ENCODE measurements at regions not wholly inside any gene's neighbourhood (a gene's known extent, or its start where the extent isn't known, plus 50 kb on each side); places are given as distances from the start of the nearest gene placed in this dataset.
A peak's percentile ranks its signal among the peaks of the same experiment; 100 is the strongest.

- WGBS (ENCODE audit: insufficient coverage) = 76% methylated on average over 6 of the region's 6 CpGs
- Mint-ChIP-seq H3K4me1 (no peaks in the 10 kb centered on the region), H3K27ac (no peak overlapping the region), H3K36me3 (no peaks in the 10 kb centered on the region), H3K9me3 (peaks cover 0 to 4% (median 2%) of the 10 kb centered on the region in 7 donors), H3K4me3 (peak overlapping the region in 1 of 2 donors; percentile 19), H3K27me3 (ENCODE audit: low read depth in 3 of 3) (peaks cover 8 to 28% (median 15%) of the 10 kb centered on the region in 3 donors)
- DNase-seq = no peak
- Histone ChIP-seq H3K9me3 (replicated peaks in 1 of 2; ENCODE audit: control insufficient read depth in 1 of 2, insufficient read depth in 1 of 2, low read length in 2 of 2) (no peaks in the 10 kb centered on the region), H3K4me1 (ENCODE audit: control insufficient read depth in 1 of 2, insufficient read depth in 2 of 2, low read length in 2 of 2) (no peaks in the 10 kb centered on the region), H2AFZ (ENCODE audit: insufficient read depth, low read depth, low read length, poor library complexity, severe bottlenecking) (no peak overlapping the region), H3K4me3 (replicated peaks in 1 of 3; ENCODE audit: low read depth in 2 of 3, low read length in 3 of 3) (no peak overlapping the region), H3K27ac (ENCODE audit: low read depth in 1 of 2, low read length in 2 of 2) (no peak overlapping the region), H3K4me2 (replicated peaks; ENCODE audit: extremely low read depth, low read length, poor library complexity, severe bottlenecking) (no peak overlapping the region), H3K9ac (ENCODE audit: insufficient read depth, low read length, poor library complexity, severe bottlenecking) (no peak overlapping the region), H4K20me1 (ENCODE audit: insufficient read depth, low read length) (no peaks in the 10 kb centered on the region), H3K36me3 (replicated peaks in 1 of 2; ENCODE audit: control insufficient read depth in 1 of 2, insufficient read depth in 2 of 2, low read length in 2 of 2) (no peaks in the 10 kb centered on the region), H3K27me3 (ENCODE audit: control insufficient read depth in 2 of 2, insufficient read depth in 2 of 2, low read length in 2 of 2) (peaks cover 0 to 16% of the 10 kb centered on the region in 2 donors), H3K79me2 (ENCODE audit: insufficient read depth, low read length) (no peaks in the 10 kb centered on the region)
- intact Hi-C loops (cut with micrococcal nuclease) = no loop called here
- TF ChIP-seq CTCF (IDR thresholded peaks at IDR 0.05) = no peak
Observed at GRCh38 chr9:126033318-126033717, 286.1 kb downstream of the PBX3 start.

GRCh38 chr9:126033956-126034355, 286.8 kb downstream of the PBX3 start:
- Mint-ChIP-seq H3K4me1 (no peaks in the 10 kb centered on the region), H3K36me3 (no peaks in the 10 kb centered on the region), H3K9me3 (no peaks in the 10 kb centered on the region), H3K27me3 (ENCODE audit: low read depth in 3 of 3) (peaks cover 8 to 28% (median 15%) of the 10 kb centered on the region in 3 donors), H3K27ac (no peak overlapping the region), H3K4me3 (no peak overlapping the region)
- no peaks in the 10 kb centered on the region for H3K36me3 ChIP-seq (replicated peaks in 1 of 2; ENCODE audit: control insufficient read depth in 1 of 2, insufficient read depth in 2 of 2, low read length in 2 of 2)
- H3K79me2 ChIP-seq (ENCODE audit: insufficient read depth, low read length) = no peaks in the 10 kb centered on the region
- H3K4me2 ChIP-seq (replicated peaks; ENCODE audit: extremely low read depth, low read length, poor library complexity, severe bottlenecking) = no peak overlapping the region
- peaks cover 0 to 16% of the 10 kb centered on the region in 2 donors for H3K27me3 ChIP-seq (ENCODE audit: control insufficient read depth in 2 of 2, insufficient read depth in 2 of 2, low read length in 2 of 2)
- no peak for TF ChIP-seq CTCF (IDR thresholded peaks at IDR 0.05)
- WGBS (ENCODE audit: insufficient coverage) = 100% methylated on average over 1 of the region's 4 CpGs
- no peaks in the 10 kb centered on the region for H3K4me1 ChIP-seq (ENCODE audit: control insufficient read depth in 1 of 2, insufficient read depth in 2 of 2, low read length in 2 of 2)
- H3K27ac ChIP-seq (ENCODE audit: low read depth in 1 of 2, low read length in 2 of 2) = no peak overlapping the region
- no peaks in the 10 kb centered on the region for H3K9me3 ChIP-seq (replicated peaks in 1 of 2; ENCODE audit: control insufficient read depth in 1 of 2, insufficient read depth in 1 of 2, low read length in 2 of 2)
- no peak overlapping the region for H3K9ac ChIP-seq (ENCODE audit: insufficient read depth, low read length, poor library complexity, severe bottlenecking)
- intact Hi-C loops (cut with micrococcal nuclease) = no loop called here
- no peak overlapping the region for H3K4me3 ChIP-seq (replicated peaks in 1 of 3; ENCODE audit: low read depth in 2 of 3, low read length in 3 of 3)
- H4K20me1 ChIP-seq (ENCODE audit: insufficient read depth, low read length) = no peaks in the 10 kb centered on the region
- H2AFZ ChIP-seq (ENCODE audit: insufficient read depth, low read depth, low read length, poor library complexity, severe bottlenecking) = no peak overlapping the region
- DNase-seq = no peak

Measured in CD14-positive monocyte (primary cell).